ENCODE measurements at regions not wholly inside any gene's neighbourhood (a gene's known extent, or its start where the extent isn't known, plus 50 kb on each side); places are given as distances from the start of the nearest gene placed in this dataset.

DNA sequence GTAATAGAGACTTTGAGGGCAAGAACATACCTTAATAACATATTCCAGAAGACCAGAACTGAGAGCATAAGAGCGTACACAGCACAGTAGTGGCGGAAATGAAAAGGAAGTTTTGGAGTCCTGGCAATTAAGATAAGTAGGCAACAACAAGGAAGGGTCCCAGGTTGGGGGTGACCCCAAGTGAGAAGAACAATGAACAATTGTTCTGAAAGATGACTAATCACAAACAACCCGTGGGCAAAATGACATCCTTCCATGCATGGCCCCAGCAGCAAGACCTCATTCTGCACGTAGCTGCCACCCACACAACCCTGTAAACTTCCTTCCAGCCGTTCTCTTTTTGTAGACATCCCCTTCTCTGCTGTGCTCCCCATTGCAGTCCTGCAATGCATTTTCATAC is 384.4 kb upstream of the PABPC4L start:
- H3K27me3 ChIP-seq, result no peaks in the 10 kb centered on the region
- intact Hi-C loops (cut with DNase I), result no loop called here
- TF ChIP-seq, protein P1, sequence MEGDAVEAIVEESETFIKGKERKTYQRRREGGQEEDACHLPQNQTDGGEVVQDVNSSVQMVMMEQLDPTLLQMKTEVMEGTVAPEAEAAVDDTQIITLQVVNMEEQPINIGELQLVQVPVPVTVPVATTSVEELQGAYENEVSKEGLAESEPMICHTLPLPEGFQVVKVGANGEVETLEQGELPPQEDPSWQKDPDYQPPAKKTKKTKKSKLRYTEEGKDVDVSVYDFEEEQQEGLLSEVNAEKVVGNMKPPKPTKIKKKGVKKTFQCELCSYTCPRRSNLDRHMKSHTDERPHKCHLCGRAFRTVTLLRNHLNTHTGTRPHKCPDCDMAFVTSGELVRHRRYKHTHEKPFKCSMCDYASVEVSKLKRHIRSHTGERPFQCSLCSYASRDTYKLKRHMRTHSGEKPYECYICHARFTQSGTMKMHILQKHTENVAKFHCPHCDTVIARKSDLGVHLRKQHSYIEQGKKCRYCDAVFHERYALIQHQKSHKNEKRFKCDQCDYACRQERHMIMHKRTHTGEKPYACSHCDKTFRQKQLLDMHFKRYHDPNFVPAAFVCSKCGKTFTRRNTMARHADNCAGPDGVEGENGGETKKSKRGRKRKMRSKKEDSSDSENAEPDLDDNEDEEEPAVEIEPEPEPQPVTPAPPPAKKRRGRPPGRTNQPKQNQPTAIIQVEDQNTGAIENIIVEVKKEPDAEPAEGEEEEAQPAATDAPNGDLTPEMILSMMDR (IDR thresholded peaks at IDR 0.05), result no peak

DNA sequence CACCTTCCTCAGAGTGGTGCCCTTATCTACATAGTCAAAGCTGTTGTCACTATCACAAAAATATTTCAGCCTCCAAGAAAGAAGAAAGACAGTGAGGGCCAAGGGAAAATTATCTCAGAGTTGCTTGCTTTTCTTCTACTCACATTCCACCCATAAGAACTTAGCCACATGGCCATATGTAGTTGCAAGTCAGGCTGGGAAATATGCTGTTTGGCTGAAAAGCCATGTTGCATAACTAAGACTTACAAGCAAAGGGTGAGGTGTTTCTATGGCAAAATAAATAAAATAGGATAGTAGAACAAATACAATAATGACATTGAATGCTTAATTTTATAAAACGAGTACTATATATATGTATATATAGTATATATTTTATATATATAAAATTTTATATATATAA is 365.9 kb upstream of the PABPC4L start:
- Histone ChIP-seq H3K27ac (no peak overlapping the region), H3K36me3 (no peaks in the 10 kb centered on the region), H3K9me3 (no peaks in the 10 kb centered on the region), H3K4me1 (no peaks in the 10 kb centered on the region), H3K4me3 (no peak overlapping the region), H3K27me3 (no peaks in the 10 kb centered on the region)
- ATAC-seq (no peak), DNase-seq (no peak)
- intact Hi-C loops (cut with DNase I), result no loop called here
- TF ChIP-seq, protein P1 (IDR thresholded peaks at IDR 0.05), result no peak

More for the DNA sequence above, 384.4 kb upstream of the PABPC4L start:
- ATAC-seq (no peak), DNase-seq (no peak)
- no peaks in the 10 kb centered on the region for H3K36me3 ChIP-seq
- no peaks in the 10 kb centered on the region for H3K9me3 ChIP-seq
- no peak overlapping the region for H3K4me3 ChIP-seq
- no peaks in the 10 kb centered on the region for H3K4me1 ChIP-seq
- H3K27ac ChIP-seq, result no peak overlapping the region

DNA sequence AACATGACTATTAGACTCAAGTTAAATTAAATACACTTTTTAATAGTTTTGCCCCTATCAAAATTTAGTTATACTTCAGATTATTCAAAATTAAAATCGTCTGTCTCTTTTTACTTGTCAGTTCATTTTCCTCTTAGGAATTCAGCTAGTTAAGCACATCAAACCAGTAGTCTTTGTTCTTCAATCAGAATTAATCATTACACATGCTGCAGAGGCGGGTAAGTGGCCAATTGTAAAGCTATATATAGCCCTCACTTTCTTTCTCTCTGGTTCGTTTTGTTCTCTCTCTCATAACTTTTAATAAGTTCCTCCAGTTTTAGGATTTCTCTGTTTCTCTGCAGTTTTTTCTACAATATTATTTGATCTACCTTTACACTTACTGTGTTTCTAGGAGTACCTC is 359.1 kb upstream of the PABPC4L start:
- Histone ChIP-seq H3K9me3 (no peaks in the 10 kb centered on the region), H3K4me3 (no peak overlapping the region), H3K36me3 (no peaks in the 10 kb centered on the region), H3K4me1 (no peaks in the 10 kb centered on the region), H3K27ac (no peak overlapping the region), H3K27me3 (no peaks in the 10 kb centered on the region)
- TF ChIP-seq, protein P1 (IDR thresholded peaks at IDR 0.05), result no peak
- DNase-seq (no peak), ATAC-seq (no peak)
- intact Hi-C loops (cut with DNase I), result loop anchor here (5.0 kb wide), 1 partner anchor 113 kb away; no protein-coding TSS in a partner anchor

DNA sequence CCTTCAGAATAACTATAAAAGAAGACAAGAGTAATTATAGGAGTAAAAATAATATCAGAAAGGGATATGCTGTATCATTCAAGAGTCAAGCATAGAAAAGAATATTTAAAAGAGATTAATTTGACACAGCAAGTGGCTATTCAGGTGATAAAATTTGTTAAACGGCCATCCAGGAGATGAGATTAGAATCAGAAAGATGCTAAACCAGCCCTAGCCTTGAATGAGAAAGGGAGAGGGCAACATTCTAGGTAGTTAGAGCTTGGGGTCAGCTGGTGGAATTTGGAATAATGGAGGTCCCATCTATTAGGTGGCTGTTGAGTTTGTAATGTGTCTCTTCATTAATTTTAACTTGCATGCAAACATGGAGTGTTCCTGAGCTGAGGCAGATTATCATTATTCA is 350.5 kb upstream of the PABPC4L start:
- Histone ChIP-seq H3K27ac (no peak overlapping the region), H3K36me3 (no peaks in the 10 kb centered on the region), H3K4me1 (no peaks in the 10 kb centered on the region), H3K9me3 (peaks cover 6% of the 10 kb centered on the region), H3K4me3 (no peak overlapping the region), H3K27me3 (no peaks in the 10 kb centered on the region)
- TF ChIP-seq, protein P1 (IDR thresholded peaks at IDR 0.05), result no peak
- ATAC-seq (no peak), DNase-seq (no peak)
- intact Hi-C loops (cut with DNase I), result no loop called here

DNA sequence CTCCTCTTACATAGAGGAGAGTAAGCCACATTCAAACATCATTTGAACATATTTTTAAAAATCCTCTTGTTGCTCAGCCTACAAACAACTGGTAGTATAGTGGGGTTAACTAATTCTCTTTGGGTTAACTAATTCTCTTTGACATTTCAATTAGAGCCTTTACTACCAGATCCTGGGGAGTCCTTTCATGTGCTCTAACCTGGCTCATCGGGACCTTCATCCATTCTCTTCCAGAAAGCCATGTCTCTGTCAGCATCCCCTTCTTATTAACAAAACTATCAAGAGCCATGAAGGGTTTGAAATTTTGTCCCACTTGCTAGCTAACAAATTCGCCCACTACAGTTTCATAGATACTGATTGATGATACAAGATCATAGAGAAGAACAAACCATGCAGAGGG is 349.8 kb upstream of the PABPC4L start:
- DNase-seq (no peak), ATAC-seq (no peak)
- peaks cover 6% of the 10 kb centered on the region for H3K9me3 ChIP-seq
- H3K27ac ChIP-seq, result no peak overlapping the region
- H3K4me3 ChIP-seq, result no peak overlapping the region
- TF ChIP-seq, protein P1 (IDR thresholded peaks at IDR 0.05), result no peak
- no peaks in the 10 kb centered on the region for H3K27me3 ChIP-seq
- H3K36me3 ChIP-seq, result no peaks in the 10 kb centered on the region
- intact Hi-C loops (cut with DNase I), result no loop called here
- no peaks in the 10 kb centered on the region for H3K4me1 ChIP-seq

DNA sequence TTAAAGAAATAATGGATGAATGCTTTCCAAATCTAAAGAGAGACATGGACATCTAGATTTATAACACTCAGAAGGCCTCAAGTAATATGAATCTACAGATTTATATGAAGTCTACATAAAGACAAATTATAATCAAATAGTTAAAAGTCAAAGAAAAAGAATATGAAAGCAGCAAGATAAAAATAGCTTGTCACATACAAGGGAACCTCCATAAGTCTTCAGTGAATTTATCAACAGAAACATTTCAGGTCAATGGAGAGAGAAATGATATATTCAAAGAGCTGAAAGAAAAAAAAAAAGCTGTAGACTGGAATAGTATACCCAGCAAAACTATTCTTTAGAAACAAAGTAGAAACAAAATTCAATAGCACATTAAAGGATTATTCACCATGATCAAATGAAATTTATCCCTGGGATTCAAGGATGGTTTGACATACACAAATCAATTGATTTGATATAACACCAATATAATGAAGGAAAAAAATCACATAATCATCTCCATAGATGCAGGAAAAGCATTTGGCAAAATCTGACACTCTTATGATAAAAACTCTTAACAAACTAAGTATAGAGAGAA is 346.6 kb upstream of the PABPC4L start:
- Histone ChIP-seq H3K27ac (no peak overlapping the region), H3K9me3 (peaks cover 6% of the 10 kb centered on the region), H3K4me1 (no peaks in the 10 kb centered on the region), H3K4me3 (no peak overlapping the region), H3K36me3 (no peaks in the 10 kb centered on the region), H3K27me3 (no peaks in the 10 kb centered on the region)
- intact Hi-C loops (cut with DNase I), result no loop called here
- ATAC-seq (no peak), DNase-seq (no peak)
- TF ChIP-seq, protein P1 (IDR thresholded peaks at IDR 0.05), result no peak
